Stimulated activated memory B cell treated with anti-CD40 and anti-IgM and Interleukin-4, amounts not matched to agents 10 μg/mL and 1 μg/mL and 100 μg/mL, for 72 hours (primary cell): ENCODE measurements at regions not wholly inside any gene's neighbourhood (a gene's known extent, or its start where the extent isn't known, plus 50 kb on each side); places are given as distances from the start of the nearest gene placed in this dataset.
"Not testable (repeated sequence)": the region's sequence is repeated elsewhere in the genome, so short reads cannot be mapped to it uniquely, and the experiment has no call there.

ENCODE experiments used
- ATAC-seq: fragments of 150-1000 bp; cut with Tn5 transposase; 2 replicates; pipeline ENCODE4 v1.10.0; 2021
- H3K27ac Mint-ChIP-seq: one replicate; pipeline ENCODE4 v1.8.0; 2022; ENCODE audit warnings: mild to moderate bottlenecking, mixed read lengths
- H3K27me3 Mint-ChIP-seq: one replicate; pipeline ENCODE4 v1.8.0; 2022; ENCODE audit warnings: mixed read lengths
- H3K36me3 Mint-ChIP-seq: one replicate; pipeline ENCODE4 v1.8.0; 2022; ENCODE audit warnings: mixed read lengths
- H3K4me1 Mint-ChIP-seq: one replicate; pipeline ENCODE4 v1.8.0; 2022; ENCODE audit warnings: mixed read lengths
- H3K4me3 Mint-ChIP-seq: one replicate; pipeline ENCODE4 v1.8.0; 2022; ENCODE audit warnings: mild to moderate bottlenecking, moderate library complexity, mixed read lengths
- H3K9me3 Mint-ChIP-seq: one replicate; pipeline ENCODE4 v1.8.0; 2022; ENCODE audit warnings: mixed read lengths

GRCh38 chr20:22846863-22847262, 188.2 kb upstream of the SSTR4 start:
- no peak overlapping the region for H3K4me3 Mint-ChIP-seq
- no peak for ATAC-seq
- peaks cover 7% of the 10 kb centered on the region for H3K9me3 Mint-ChIP-seq

GRCh38 chr20:22848364-22848763, 186.7 kb upstream of the SSTR4 start:
- no peaks in the 10 kb centered on the region for H3K27me3 Mint-ChIP-seq
- no peak overlapping the region for H3K4me3 Mint-ChIP-seq
- no peaks in the 10 kb centered on the region for H3K4me1 Mint-ChIP-seq
- H3K9me3 Mint-ChIP-seq = peaks cover 7% of the 10 kb centered on the region
- no peak overlapping the region for H3K27ac Mint-ChIP-seq
- H3K36me3 Mint-ChIP-seq = no peaks in the 10 kb centered on the region
- ATAC-seq = no peak

More at GRCh38 chr20:22846863-22847262, 188.2 kb upstream of the SSTR4 start:
- Mint-ChIP-seq H3K27me3 (no peaks in the 10 kb centered on the region), H3K36me3 (no peaks in the 10 kb centered on the region), H3K27ac (no peak overlapping the region), H3K4me1 (no peaks in the 10 kb centered on the region)

- not testable (repeated sequence) for H3K36me3 Mint-ChIP-seq, H3K4me3 Mint-ChIP-seq, H3K27ac Mint-ChIP-seq, ATAC-seq, H3K4me1 Mint-ChIP-seq, H3K27me3 Mint-ChIP-seq
- peaks cover 10% of the 10 kb centered on the region for H3K9me3 Mint-ChIP-seq
Measured at GRCh38 chr20:22851679-22852346, 183.3 kb upstream of the SSTR4 start.

DNA sequence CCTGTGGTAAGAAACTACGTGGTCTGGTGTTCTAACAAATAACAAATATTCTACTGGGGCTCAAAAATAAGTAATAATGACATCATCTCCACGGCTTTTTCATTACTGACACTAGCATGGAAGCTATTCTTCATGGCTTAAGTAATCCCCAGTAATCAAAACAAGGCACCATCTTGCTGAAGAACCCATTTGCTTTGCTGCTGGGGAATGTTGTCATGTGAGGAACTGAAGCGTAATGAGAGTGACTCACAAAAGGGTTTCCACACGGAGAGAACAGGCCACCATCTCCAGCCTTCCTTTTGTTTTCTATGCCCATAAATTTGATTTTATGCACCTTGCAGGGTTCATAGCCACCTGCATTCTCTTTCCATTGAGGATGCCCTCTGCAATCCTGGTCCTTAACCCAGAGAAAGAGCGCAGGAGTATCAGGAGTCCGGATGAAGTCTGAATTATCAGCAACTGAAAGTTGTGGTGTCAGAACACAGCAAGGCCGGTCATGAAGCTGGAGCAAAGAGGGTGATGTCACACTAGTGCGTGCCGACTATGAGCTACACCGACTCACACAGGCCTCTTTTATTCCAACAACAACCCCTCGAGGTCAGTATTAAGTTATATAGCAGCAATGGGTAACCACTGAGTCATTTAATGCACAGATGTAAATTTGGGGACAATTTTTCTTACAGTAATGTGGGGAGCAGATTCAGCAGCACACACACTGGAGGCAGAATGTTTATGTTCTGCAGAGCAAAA, 173.7 kb upstream of the SSTR4 start:
- Mint-ChIP-seq H3K36me3 (no peaks in the 10 kb centered on the region), H3K27ac (no peak overlapping the region), H3K9me3 (peaks cover 5% of the 10 kb centered on the region), H3K27me3 (no peaks in the 10 kb centered on the region), H3K4me3 (no peak overlapping the region), H3K4me1 (no peaks in the 10 kb centered on the region)
- no peak for ATAC-seq

DNA sequence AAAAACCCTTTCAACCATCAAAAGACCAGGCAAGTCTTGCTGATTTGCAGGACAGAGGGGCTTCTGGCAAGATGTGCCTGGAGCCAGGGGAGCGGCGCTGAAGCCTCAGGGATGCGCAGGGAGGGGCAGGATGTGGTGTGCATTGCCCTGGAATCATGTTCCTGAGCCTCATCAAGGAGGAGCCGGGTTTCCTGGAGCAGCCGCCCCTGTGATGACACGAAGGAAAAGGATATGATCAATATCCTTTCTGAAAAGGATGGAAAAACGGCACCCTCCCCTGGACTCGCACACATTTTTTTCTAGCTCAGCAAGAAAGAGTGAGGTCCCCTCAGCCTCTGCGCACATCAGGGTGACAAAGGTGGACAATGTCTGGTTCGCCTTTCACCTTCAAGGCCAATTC, 173.1 kb upstream of the SSTR4 start:
- Mint-ChIP-seq H3K4me1 (no peaks in the 10 kb centered on the region), H3K36me3 (no peaks in the 10 kb centered on the region), H3K27me3 (no peaks in the 10 kb centered on the region), H3K4me3 (no peak overlapping the region), H3K9me3 (peaks cover 5% of the 10 kb centered on the region), H3K27ac (no peak overlapping the region)
- no peak for ATAC-seq

- H3K4me3 Mint-ChIP-seq = no peak overlapping the region
- no peaks in the 10 kb centered on the region for H3K27me3 Mint-ChIP-seq
- H3K27ac Mint-ChIP-seq = no peak overlapping the region
- H3K4me1 Mint-ChIP-seq = no peaks in the 10 kb centered on the region
- ATAC-seq = no peak
- H3K9me3 Mint-ChIP-seq = peaks cover 5% of the 10 kb centered on the region
- no peaks in the 10 kb centered on the region for H3K36me3 Mint-ChIP-seq
Measured at GRCh38 chr20:22862671-22863230, 172.4 kb upstream of the SSTR4 start.

GRCh38 chr20:22863826-22864225, 171.3 kb upstream of the SSTR4 start:
- Mint-ChIP-seq H3K4me3 (no peak overlapping the region), H3K27ac (no peak overlapping the region), H3K36me3 (no peaks in the 10 kb centered on the region), H3K4me1 (no peaks in the 10 kb centered on the region), H3K27me3 (no peaks in the 10 kb centered on the region), H3K9me3 (no peaks in the 10 kb centered on the region)
- no peak for ATAC-seq

- no peaks in the 10 kb centered on the region for H3K36me3 Mint-ChIP-seq
- ATAC-seq = no peak
- H3K4me1 Mint-ChIP-seq = no peaks in the 10 kb centered on the region
- no peak overlapping the region for H3K27ac Mint-ChIP-seq
- H3K27me3 Mint-ChIP-seq = no peaks in the 10 kb centered on the region
- H3K4me3 Mint-ChIP-seq = no peak overlapping the region
- no peaks in the 10 kb centered on the region for H3K9me3 Mint-ChIP-seq
Measured at GRCh38 chr20:22866812-22867341, 168.2 kb upstream of the SSTR4 start.

GRCh38 chr20:22878166-22878565, 156.9 kb upstream of the SSTR4 start:
- Mint-ChIP-seq H3K9me3 (no peaks in the 10 kb centered on the region), H3K27ac (no peak overlapping the region), H3K4me3 (no peak overlapping the region), H3K27me3 (no peaks in the 10 kb centered on the region), H3K36me3 (no peaks in the 10 kb centered on the region), H3K4me1 (no peaks in the 10 kb centered on the region)
- no peak for ATAC-seq

DNA sequence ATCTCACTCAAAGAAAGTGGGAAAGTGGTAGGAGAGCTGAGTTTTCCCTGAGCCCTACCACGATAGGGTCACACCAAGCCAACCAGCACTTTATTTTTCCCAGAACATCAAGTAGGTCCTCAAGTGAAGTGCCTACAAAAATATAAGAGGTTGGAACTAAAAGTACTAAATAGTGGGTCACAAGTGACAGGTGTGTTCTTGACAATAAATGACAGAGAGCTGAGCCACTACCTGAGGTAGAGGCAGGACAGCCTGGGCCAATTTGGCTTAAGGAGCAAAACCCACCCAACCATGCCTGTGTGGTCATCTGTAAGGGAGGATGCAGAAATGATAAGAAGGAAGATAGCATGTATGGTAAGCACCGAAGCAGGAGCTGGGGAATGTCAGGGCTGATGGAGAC, 154.8 kb upstream of the SSTR4 start:
- Mint-ChIP-seq H3K4me1 (no peaks in the 10 kb centered on the region), H3K36me3 (no peaks in the 10 kb centered on the region), H3K27me3 (no peaks in the 10 kb centered on the region), H3K27ac (no peak overlapping the region), H3K4me3 (no peak overlapping the region), H3K9me3 (no peaks in the 10 kb centered on the region)
- ATAC-seq = no peak

DNA sequence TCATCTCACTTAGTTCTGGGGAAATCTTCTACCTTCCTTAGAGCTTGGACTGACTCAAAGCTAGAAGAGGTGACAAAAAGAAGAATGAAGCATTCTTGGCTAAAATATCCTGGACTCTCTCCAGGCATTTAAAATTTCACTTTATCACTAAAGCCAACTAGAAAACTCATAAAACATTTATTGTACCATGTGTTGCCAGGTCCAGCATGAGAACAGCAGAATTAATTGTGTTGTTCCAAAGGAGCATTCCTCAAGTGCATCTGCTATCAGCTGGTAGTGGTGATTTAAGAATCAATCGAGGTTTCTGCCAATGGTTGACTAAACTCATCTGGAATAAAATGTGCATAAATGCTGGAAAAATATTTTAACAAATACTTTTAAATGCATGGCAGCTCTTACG, 147.3 kb upstream of the SSTR4 start:
- no peak for ATAC-seq
- H3K4me3 Mint-ChIP-seq = no peak overlapping the region
- H3K27ac Mint-ChIP-seq = no peak overlapping the region
- no peaks in the 10 kb centered on the region for H3K9me3 Mint-ChIP-seq
- no peaks in the 10 kb centered on the region for H3K4me1 Mint-ChIP-seq
- H3K27me3 Mint-ChIP-seq = no peaks in the 10 kb centered on the region
- no peaks in the 10 kb centered on the region for H3K36me3 Mint-ChIP-seq

- Mint-ChIP-seq H3K9me3 (peaks cover 3% of the 10 kb centered on the region), H3K27me3 (no peaks in the 10 kb centered on the region), H3K36me3 (no peaks in the 10 kb centered on the region), H3K4me3 (no peak overlapping the region), H3K27ac (no peak overlapping the region), H3K4me1 (no peaks in the 10 kb centered on the region)
- no peak for ATAC-seq
Measured at GRCh38 chr20:22890594-22891300, 144.4 kb upstream of the SSTR4 start.

- H3K27me3 Mint-ChIP-seq = no peaks in the 10 kb centered on the region
- ATAC-seq = no peak
- H3K36me3 Mint-ChIP-seq = no peaks in the 10 kb centered on the region
- no peak overlapping the region for H3K27ac Mint-ChIP-seq
- H3K4me3 Mint-ChIP-seq = no peak overlapping the region
- no peaks in the 10 kb centered on the region for H3K4me1 Mint-ChIP-seq
- H3K9me3 Mint-ChIP-seq = peaks cover 9% of the 10 kb centered on the region
Measured at GRCh38 chr20:22901164-22901563, 133.9 kb upstream of the SSTR4 start.

DNA sequence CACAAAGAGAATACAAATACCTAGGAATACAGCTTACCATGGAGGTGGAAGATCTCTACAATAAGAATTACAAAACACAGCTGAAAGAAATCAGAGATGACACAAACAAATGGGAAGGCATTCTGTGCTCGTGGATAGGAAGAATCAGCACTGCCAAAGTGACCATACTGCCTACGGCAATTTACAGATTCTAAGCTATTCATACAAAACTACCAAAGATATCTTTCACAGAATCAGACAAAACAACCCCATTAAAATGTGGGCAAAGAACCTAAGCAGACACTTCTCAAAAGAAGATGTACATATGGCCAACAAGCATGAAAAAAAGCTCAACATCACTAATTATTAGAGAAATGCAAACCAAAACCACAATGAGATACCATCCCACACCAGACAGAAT, 133.2 kb upstream of the SSTR4 start:
- Mint-ChIP-seq H3K27me3 (no peaks in the 10 kb centered on the region), H3K36me3 (no peaks in the 10 kb centered on the region), H3K4me1 (no peaks in the 10 kb centered on the region), H3K9me3 (peaks cover 9% of the 10 kb centered on the region), H3K27ac (no peak overlapping the region), H3K4me3 (no peak overlapping the region)
- ATAC-seq = no peak

- H3K27me3 Mint-ChIP-seq = no peaks in the 10 kb centered on the region
- H3K9me3 Mint-ChIP-seq = peaks cover 9% of the 10 kb centered on the region
- no peak for ATAC-seq
Measured at GRCh38 chr20:22904386-22904785, 130.7 kb upstream of the SSTR4 start.

More at GRCh38 chr20:22904386-22904785, 130.7 kb upstream of the SSTR4 start:
- no peak overlapping the region for H3K4me3 Mint-ChIP-seq
- H3K36me3 Mint-ChIP-seq = no peaks in the 10 kb centered on the region
- no peak overlapping the region for H3K27ac Mint-ChIP-seq
- H3K4me1 Mint-ChIP-seq = no peaks in the 10 kb centered on the region
